Fibroblast of peridontal ligament (primary cell): ENCODE measurements at regions not wholly inside any gene's neighbourhood (a gene's known extent, or its start where the extent isn't known, plus 50 kb on each side); places are given as distances from the start of the nearest gene placed in this dataset.
"Not testable (repeated sequence)": the region's sequence is repeated elsewhere in the genome, so short reads cannot be mapped to it uniquely, and the experiment has no call there.

Source experiments
- DNase-seq: peaks from one replicate; pipeline ENCODE4 v3.0.0-alpha.2; 2010; ENCODE audit errors: extremely low read depth

- no peak for DNase-seq
Measured at GRCh38 chr1:25134307-25134706, 98.0 kb downstream of the SYF2 start.

- DNase-seq, result no peak
Measured at GRCh38 chr1:25131794-25132193, 100.5 kb downstream of the SYF2 start.

GRCh38 chr1:25130895-25131294 lies 101.4 kb downstream of the SYF2 start:
- DNase-seq, result no peak

- DNase-seq, result no peak
Measured at GRCh38 chr1:25129380-25129779, 102.9 kb downstream of the SYF2 start.

GRCh38 chr1:25128121-25128621 lies 104.1 kb downstream of the SYF2 start:
- DNase-seq, result peak; percentile 48

- DNase-seq, result no peak
Measured at GRCh38 chr1:25126562-25126961, 105.7 kb downstream of the SYF2 start.

- peak; percentile 11 for DNase-seq
Measured at GRCh38 chr1:25123551-25123950, 108.8 kb downstream of the SYF2 start.

GRCh38 chr1:25122747-25123146 lies 109.6 kb downstream of the SYF2 start:
- no peak for DNase-seq

GRCh38 chr1:25120281-25120680 lies 112.0 kb downstream of the SYF2 start:
- DNase-seq, result peak; percentile 14

GRCh38 chr1:25118546-25118945 lies 113.8 kb downstream of the SYF2 start:
- no peak for DNase-seq

- DNase-seq, result no peak
Measured at GRCh38 chr1:25117233-25117823, 115.0 kb downstream of the SYF2 start.

GRCh38 chr1:25116832-25117231 lies 115.5 kb downstream of the SYF2 start:
- DNase-seq, result no peak

GRCh38 chr1:25116117-25116516 lies 116.2 kb downstream of the SYF2 start:
- DNase-seq, result not testable (repeated sequence)

GRCh38 chr1:25113731-25114130 lies 118.6 kb downstream of the SYF2 start:
- no peak for DNase-seq

- DNase-seq, result peak; percentile 52
Measured at GRCh38 chr1:25113086-25113485, 119.2 kb downstream of the SYF2 start.

- DNase-seq, result no peak
Measured at GRCh38 chr1:25112400-25112799, 119.9 kb downstream of the SYF2 start.

GRCh38 chr1:25111706-25112105 lies 120.6 kb downstream of the SYF2 start:
- DNase-seq, result peak; percentile 16

- no peak for DNase-seq
Measured at GRCh38 chr1:25110485-25110884, 121.8 kb downstream of the SYF2 start.

GRCh38 chr1:25110036-25110435 lies 122.3 kb downstream of the SYF2 start:
- peak; percentile 11 for DNase-seq

- no peak for DNase-seq
Measured at GRCh38 chr1:25109531-25109951, 122.8 kb downstream of the SYF2 start.

- DNase-seq, result peak; percentile 76
Measured at GRCh38 chr1:25107643-25108010, 124.7 kb downstream of the SYF2 start.

GRCh38 chr1:25106976-25107642 lies 125.2 kb downstream of the SYF2 start:
- DNase-seq, result peak; percentile 47

- DNase-seq, result peak; percentile 9
Measured at GRCh38 chr1:25106352-25106751, 126.0 kb downstream of the SYF2 start.

GRCh38 chr1:25105836-25106235 lies 126.5 kb downstream of the SYF2 start:
- peak; percentile 41 for DNase-seq
